ENCODE measurements at regions not wholly inside any gene's neighbourhood (a gene's known extent, or its start where the extent isn't known, plus 50 kb on each side); places are given as distances from the start of the nearest gene placed in this dataset.

DNA sequence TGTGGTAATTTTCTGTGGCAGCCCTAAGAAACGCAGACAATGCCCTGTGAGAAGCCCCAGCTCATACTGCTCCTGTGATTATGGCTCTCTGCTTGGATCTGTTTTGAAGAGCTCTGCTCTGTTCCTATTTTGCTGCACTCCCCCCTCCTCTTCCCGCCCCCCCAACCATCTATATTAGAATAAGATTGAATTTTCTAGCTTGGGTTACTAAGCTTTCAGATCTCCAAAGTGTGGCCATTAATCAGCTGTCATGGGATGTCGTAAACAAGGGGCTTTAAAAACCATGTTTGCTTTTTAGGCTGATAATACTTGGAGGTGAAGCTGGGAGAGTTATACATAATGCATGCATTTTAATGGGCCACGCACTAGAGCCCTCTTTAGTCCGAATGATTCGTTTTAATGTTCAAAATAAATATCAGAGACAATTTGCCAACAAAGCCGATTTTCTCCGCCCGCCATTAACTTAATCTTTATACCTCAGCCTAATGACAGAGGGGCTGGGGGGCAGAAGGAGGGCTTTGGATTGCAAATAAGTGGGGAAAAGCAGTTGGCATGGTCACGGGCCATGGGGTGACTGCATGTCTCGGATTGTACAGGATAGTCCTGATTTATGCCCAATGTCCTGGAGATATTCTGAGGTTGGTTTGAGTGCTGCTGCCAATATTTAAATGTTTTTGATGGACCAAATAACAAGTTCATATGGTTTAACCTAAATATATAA, 165.5 kb downstream of the RPS24 start:
- Histone ChIP-seq H3K27ac (ENCODE audit: low read depth) (no peak overlapping the region), H3K4me1 (ENCODE audit: insufficient read depth) (no peaks in the 10 kb centered on the region), H3K4me3 (ENCODE audit: low read depth, low read length) (no peak overlapping the region), H3K36me3 (ENCODE audit: insufficient read depth) (no peaks in the 10 kb centered on the region)
- 53% methylated on average over 11 of the region's 11 CpGs for WGBS
- no peak for DNase-seq (ENCODE audit: extremely low spot score)

DNA sequence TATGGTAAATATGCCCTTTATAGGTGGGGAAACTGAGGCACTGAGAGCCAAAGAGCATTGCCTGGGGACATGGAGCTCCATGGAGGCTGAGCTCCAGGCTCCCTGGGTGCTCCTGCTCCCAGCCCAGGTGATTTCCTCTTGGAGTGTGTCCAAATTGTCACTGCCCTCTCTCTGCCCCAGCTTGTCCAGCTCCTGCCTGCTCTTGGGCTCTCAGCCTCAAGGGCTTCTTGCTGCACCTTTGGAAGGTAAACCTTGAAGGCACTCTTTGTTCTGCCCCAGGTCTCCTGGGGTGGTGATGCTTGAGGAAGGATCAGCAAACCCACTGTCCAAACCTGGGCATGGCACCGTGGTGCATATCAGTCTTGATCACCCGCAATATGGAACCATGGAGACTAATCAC, 166.1 kb downstream of the RPS24 start:
- H3K27ac ChIP-seq (ENCODE audit: low read depth): no peak overlapping the region
- no peak for DNase-seq (ENCODE audit: extremely low spot score)
- no peak overlapping the region for H3K4me3 ChIP-seq (ENCODE audit: low read depth, low read length)
- WGBS: 92% methylated on average over 2 of the region's 2 CpGs
- H3K4me1 ChIP-seq (ENCODE audit: insufficient read depth): no peaks in the 10 kb centered on the region
- H3K36me3 ChIP-seq (ENCODE audit: insufficient read depth): no peaks in the 10 kb centered on the region

DNA sequence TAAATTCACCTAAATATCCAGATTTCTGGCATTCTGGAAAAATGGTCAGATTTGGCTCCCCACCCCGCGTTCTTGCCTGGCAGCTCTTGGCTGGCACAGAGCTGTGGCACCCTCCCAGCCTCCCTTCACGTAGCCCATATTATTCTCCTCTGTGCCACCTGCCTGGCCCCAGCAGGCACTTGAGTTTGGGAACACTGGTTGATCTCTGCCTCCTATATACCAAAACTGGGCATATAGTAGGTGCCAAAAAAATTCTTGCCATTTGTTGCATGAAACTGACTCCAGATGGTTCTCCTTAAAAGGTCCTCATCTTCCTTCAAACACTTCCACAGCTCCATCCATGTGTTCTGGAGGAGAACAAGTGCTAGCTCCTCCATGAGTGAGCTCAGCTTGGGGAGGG, 167.0 kb downstream of the RPS24 start:
- WGBS: 94% methylated on average over 3 of the region's 3 CpGs
- H3K4me3 ChIP-seq (ENCODE audit: low read depth, low read length): no peak overlapping the region
- DNase-seq (ENCODE audit: extremely low spot score): no peak
- H3K27ac ChIP-seq (ENCODE audit: low read depth): no peak overlapping the region
- H3K4me1 ChIP-seq (ENCODE audit: insufficient read depth): no peaks in the 10 kb centered on the region
- no peaks in the 10 kb centered on the region for H3K36me3 ChIP-seq (ENCODE audit: insufficient read depth)

DNA sequence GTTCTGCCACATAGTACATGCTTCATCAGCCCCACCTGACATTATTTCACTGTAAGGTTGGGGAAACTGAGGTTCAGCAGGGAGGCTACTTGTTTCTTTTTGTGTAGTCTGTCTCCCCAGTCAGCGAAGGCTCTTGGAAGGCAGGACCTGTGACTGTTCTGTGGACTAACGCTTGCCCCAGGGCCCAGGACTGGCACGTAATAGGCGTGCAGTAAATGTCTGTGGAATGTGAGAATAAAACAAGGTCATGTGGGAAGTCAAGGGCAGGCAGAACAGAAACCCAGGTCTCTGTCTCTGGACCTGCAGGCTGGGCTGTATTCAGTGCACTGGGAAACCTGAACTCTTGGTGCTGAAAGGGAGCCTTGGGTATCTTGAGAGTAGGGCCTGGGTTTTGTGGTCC, 168.7 kb downstream of the RPS24 start:
- WGBS: 87% methylated on average over 4 of the region's 4 CpGs
- Histone ChIP-seq H3K4me1 (ENCODE audit: insufficient read depth) (no peaks in the 10 kb centered on the region), H3K27ac (ENCODE audit: low read depth) (no peak overlapping the region), H3K36me3 (ENCODE audit: insufficient read depth) (no peaks in the 10 kb centered on the region), H3K4me3 (ENCODE audit: low read depth, low read length) (no peak overlapping the region)
- DNase-seq (ENCODE audit: extremely low spot score): no peak

DNA sequence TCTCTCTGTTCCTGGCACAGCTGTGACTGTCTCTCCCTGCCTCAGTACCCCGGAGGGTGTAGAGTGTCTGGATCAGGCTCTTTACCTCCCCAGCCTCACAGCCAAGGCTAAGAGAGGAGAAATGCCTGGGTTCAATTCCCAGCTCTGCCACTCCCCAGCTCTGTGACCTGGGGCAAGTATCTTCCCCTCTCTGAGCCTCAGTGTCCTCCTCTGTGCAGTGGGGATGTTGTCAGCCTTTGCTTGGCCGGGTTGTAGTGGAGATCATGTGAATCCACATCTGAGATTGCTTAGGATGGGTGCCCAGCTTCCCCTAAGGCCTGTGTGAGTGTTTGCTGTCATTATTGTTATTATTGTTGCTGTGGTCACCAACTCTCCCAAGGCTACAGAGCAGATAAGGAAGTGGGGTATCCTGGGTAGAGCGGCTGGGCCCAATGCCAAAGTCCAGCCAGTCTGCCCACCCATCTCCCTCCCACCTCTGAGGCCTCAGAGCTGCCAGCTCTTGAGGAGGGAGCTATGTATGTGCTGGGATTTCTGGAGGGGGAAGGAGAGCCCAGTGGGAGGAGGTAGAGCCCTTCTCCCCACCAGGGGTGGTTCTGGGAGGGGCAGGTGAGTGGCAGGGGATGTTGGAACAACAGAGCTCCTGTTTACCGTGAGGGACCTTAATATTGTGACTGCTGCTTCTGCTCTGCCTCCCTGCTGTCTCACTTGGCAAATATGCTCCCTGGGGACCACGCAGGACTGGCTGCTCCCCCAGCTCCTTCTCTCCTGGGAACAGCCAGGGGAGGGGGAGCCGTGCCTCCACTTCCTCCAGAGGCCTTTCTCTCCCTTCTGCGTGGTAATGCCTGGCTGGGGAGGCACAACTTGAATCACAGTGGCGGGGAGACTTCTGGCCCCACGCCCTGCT, 170.5 kb downstream of the RPS24 start:
- no peak for DNase-seq (ENCODE audit: extremely low spot score)
- 51% methylated on average over 9 of the region's 9 CpGs for WGBS
- Histone ChIP-seq H3K36me3 (ENCODE audit: insufficient read depth) (no peaks in the 10 kb centered on the region), H3K4me1 (ENCODE audit: insufficient read depth) (no peaks in the 10 kb centered on the region), H3K27ac (ENCODE audit: low read depth) (no peak overlapping the region), H3K4me3 (ENCODE audit: low read depth, low read length) (no peak overlapping the region)

DNA sequence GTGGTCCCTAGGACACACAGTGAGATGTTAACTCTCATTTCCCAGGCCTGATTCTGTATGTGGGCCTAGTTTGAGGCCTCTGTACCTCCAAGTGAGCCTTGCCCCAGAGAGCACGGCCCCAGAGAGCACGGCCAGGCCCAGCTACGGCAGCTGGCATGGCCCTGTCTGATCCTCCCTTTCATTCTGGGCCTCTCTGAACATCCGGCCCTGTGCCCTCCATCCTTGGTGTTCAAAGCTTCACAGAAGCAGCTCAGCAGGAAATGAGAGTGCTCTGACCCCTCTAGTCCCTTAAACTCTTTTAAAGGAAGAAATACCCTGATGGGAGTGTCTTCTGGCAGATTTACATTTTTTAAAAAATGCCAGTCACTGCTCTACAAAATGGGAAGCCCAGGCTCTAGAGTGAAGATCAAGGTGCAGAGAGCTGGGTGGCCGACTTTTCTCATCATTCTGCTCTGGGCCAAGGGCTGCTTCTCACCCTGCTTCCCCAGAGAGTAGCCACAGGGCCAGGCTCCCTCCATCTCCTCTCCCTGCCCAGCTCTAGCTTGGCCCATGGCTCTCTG, 171.9 kb downstream of the RPS24 start:
- no peak overlapping the region for H3K27ac ChIP-seq (ENCODE audit: low read depth)
- H3K4me1 ChIP-seq (ENCODE audit: insufficient read depth): no peaks in the 10 kb centered on the region
- 86% methylated on average over 5 of the region's 5 CpGs for WGBS
- H3K4me3 ChIP-seq (ENCODE audit: low read depth, low read length): no peak overlapping the region
- no peaks in the 10 kb centered on the region for H3K36me3 ChIP-seq (ENCODE audit: insufficient read depth)
- no peak for DNase-seq (ENCODE audit: extremely low spot score)

DNA sequence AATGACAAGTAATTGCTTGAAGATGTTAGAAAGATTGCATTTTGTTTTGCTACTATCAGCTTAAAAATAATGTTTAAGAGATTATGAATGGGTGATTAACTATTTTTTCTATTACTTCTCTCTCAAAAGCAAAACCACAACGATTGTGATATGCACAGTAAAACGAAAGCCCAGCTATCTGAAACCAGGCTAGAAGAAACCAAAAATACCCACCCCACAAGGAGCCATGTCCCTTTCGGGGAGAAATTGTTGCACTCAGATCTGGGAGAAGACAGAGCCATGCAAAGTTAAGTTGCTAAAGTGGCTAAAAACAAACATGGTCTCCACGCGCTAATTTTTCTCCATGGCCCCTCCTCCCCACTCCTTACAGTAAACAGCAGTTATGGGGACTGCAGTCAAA, 173.6 kb downstream of the RPS24 start:
- Histone ChIP-seq H3K27ac (ENCODE audit: low read depth) (no peak overlapping the region), H3K4me3 (ENCODE audit: low read depth, low read length) (no peak overlapping the region)
- WGBS: 47% methylated on average over 5 of the region's 5 CpGs

DNA sequence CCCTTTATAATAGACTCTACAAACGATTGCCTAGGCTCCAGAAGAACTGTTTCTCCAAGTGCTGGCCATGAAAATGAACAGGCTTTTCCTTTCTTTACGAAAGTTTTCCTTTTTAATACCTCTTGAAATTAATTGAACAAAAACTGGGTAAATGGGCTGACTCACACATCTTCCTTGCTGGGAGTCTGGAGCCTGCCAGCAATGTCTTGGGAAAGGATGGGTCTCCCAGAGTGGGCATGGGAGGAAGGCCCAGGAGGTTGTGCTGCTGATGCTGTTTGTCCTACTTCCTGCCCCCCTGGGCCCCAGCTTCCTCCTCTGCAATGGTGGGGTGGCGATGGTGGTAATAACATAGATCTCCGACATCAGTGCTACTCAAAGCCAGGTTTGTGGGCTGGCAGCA, 174.1 kb downstream of the RPS24 start:
- WGBS: 71% methylated on average over 4 of the region's 4 CpGs
- Histone ChIP-seq H3K36me3 (ENCODE audit: insufficient read depth) (no peaks in the 10 kb centered on the region), H3K27ac (ENCODE audit: low read depth) (no peak overlapping the region), H3K4me1 (ENCODE audit: insufficient read depth) (no peaks in the 10 kb centered on the region), H3K4me3 (ENCODE audit: low read depth, low read length) (no peak overlapping the region)
- DNase-seq (ENCODE audit: extremely low spot score): no peak

More for the DNA sequence above, 173.6 kb downstream of the RPS24 start:
- H3K4me1 ChIP-seq (ENCODE audit: insufficient read depth): no peaks in the 10 kb centered on the region
- H3K36me3 ChIP-seq (ENCODE audit: insufficient read depth): no peaks in the 10 kb centered on the region
- no peak for DNase-seq (ENCODE audit: extremely low spot score)

DNA sequence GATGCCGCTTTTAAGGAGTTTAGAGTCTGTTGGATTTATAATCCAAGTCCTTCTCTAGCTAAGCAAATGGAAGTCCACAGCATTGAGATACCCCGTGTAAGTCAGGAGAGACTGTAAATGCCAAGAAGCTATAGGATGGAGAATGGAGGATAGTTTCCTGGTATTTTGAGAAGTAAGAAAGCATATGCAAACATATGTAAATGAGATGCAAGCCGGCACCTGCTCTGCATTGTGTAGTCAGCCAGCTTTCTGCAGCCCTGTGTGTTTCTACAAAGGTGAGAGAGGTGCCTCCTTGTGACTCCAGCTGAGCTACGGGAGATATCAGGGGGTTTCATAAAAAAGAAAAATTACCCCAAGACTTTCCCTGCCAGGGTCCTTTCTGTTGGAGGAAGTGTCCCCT, 176.3 kb downstream of the RPS24 start:
- WGBS: 91% methylated on average over 4 of the region's 4 CpGs
- no peak for DNase-seq (ENCODE audit: extremely low spot score)
- Histone ChIP-seq H3K27ac (ENCODE audit: low read depth) (no peak overlapping the region), H3K4me3 (ENCODE audit: low read depth, low read length) (no peak overlapping the region), H3K36me3 (ENCODE audit: insufficient read depth) (no peaks in the 10 kb centered on the region), H3K4me1 (ENCODE audit: insufficient read depth) (no peaks in the 10 kb centered on the region)

DNA sequence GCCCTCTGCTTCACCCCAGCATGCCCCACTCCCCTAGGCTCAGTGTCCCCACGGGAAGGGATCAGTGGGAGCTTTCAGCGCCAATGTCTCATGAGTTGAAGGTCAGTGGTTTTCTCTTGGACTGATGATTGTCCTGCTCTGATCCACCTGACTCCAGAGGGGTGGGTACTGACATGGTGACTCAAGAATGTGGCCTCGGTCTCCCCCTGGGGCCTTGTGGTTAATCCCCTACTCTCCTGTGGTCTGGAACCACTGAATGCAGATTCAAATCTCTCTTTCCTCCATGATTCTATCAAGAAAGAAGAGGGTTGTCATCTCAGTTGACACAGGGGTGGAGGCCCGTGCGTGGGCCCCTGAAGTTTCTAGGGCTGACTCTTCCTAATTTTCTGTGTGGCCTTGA, 176.9 kb downstream of the RPS24 start:
- H3K4me1 ChIP-seq (ENCODE audit: insufficient read depth): no peaks in the 10 kb centered on the region
- no peak for DNase-seq (ENCODE audit: extremely low spot score)
- H3K36me3 ChIP-seq (ENCODE audit: insufficient read depth): no peaks in the 10 kb centered on the region
- H3K4me3 ChIP-seq (ENCODE audit: low read depth, low read length): no peak overlapping the region
- 94% methylated on average over 5 of the region's 5 CpGs for WGBS
- no peak overlapping the region for H3K27ac ChIP-seq (ENCODE audit: low read depth)

DNA sequence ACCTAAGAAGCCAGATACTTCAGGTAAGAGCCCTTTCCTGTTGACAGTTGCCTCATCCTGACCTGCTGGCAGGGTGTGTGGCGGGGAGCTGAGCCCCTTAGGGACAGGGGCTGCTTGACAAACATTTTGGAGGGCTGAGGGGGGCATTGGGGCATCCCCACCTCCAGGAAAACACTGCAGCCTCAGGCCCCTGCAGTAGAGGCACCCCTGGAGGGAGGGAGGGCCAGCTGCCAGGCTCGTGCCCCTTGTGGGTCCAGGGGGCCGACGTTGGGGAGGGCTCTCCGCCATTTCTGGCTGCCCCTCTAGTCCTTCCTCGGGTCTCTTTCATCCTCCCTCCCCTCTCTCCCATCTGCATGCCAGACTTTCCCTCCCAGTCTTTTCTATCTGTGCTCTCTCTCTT, 177.3 kb downstream of the RPS24 start:
- Histone ChIP-seq H3K27ac (ENCODE audit: low read depth) (no peak overlapping the region), H3K36me3 (ENCODE audit: insufficient read depth) (no peaks in the 10 kb centered on the region), H3K4me1 (ENCODE audit: insufficient read depth) (no peaks in the 10 kb centered on the region), H3K4me3 (ENCODE audit: low read depth, low read length) (no peak overlapping the region)
- 93% methylated on average over 6 of the region's 6 CpGs for WGBS
- DNase-seq (ENCODE audit: extremely low spot score): no peak

DNA sequence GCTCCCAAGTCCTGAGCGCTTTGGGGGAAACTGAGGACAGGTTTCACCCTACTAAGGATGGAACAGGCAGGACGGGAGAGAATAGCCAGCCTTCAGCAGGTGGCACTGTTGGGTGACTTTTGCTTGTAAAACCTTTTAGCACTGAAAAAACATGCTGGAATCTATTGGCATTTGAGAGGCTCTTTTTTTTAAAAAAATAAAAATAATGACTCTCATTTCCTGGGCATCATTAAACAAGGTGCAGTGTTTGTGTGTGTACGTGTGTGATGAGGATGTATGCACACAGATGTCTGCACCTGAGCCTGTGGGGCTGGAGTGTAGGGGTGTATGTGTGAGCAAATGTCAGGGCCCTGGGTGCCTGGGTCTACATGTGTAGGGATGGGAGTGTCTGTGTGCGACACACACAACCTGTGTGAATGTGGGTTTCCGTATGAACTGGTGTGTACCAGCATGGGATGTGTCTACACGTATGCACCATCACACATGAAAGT, 177.9 kb downstream of the RPS24 start:
- H3K27ac ChIP-seq (ENCODE audit: low read depth): no peak overlapping the region
- WGBS: 65% methylated on average over 6 of the region's 6 CpGs
- H3K4me3 ChIP-seq (ENCODE audit: low read depth, low read length): no peak overlapping the region
- no peaks in the 10 kb centered on the region for H3K4me1 ChIP-seq (ENCODE audit: insufficient read depth)
- H3K36me3 ChIP-seq (ENCODE audit: insufficient read depth): no peaks in the 10 kb centered on the region
- DNase-seq (ENCODE audit: extremely low spot score): no peak

DNA sequence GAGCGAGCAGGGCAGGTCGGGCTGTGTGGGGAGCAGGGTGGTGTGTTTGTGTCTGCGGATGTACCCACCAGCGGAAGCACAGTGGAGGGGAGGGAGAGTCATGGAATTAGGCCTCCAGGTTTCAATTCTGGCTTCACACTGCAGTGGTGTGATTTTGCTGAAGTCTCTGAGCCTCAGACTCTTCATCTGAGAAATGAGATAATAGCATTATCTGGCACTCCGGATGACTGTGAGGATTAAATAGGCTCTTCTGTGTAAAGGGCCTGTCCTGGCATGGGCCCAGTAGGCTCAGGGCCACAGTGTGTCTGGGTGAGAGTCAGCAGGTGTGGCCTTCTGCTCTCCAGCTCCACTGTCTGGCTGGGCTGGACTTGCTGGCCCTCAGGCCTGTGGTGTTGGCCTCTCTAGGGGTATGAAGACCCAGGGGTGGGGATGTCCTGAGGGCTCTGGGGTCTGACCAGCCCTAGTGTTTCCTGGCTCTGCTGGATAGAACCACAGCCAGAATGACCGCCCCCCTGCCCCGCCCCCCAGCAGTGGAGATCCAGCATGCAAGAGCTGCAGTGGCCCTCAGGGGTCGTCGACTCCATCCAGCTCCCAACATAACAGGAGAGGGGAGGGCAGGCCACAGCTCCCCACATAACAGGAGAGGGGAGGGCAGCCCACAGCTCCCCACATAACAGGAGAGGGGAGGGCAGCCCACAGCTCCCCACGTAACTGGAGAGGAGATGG, 178.6 kb downstream of the RPS24 start:
- H3K36me3 ChIP-seq (ENCODE audit: insufficient read depth): no peaks in the 10 kb centered on the region
- DNase-seq (ENCODE audit: extremely low spot score): no peak
- 74% methylated on average over 10 of the region's 10 CpGs for WGBS
- H3K4me1 ChIP-seq (ENCODE audit: insufficient read depth): no peaks in the 10 kb centered on the region
- H3K4me3 ChIP-seq (ENCODE audit: low read depth, low read length): no peak overlapping the region
- H3K27ac ChIP-seq (ENCODE audit: low read depth): no peak overlapping the region
